HEK293T (cell line): ENCODE measurements at regions not wholly inside any gene's neighbourhood (a gene's known extent, or its start where the extent isn't known, plus 50 kb on each side); places are given as distances from the start of the nearest gene placed in this dataset.

Source experiments
- ARNT ChIP-seq: fragments of 450-650 bp; IDR thresholded peaks from 2 replicates; pipeline ENCODE4 v1.6.1; 2017; ENCODE audit warnings: mild to moderate bottlenecking
- BHLHE40 ChIP-seq: fragments of 450-650 bp; IDR thresholded peaks from 2 replicates; pipeline ENCODE4 v1.6.1; 2016; ENCODE audit warnings: mild to moderate bottlenecking, moderate library complexity, borderline replicate concordance
- CTBP1 ChIP-seq: fragments of 450-650 bp; IDR thresholded peaks from 2 replicates; pipeline ENCODE4 v1.6.1; 2016; ENCODE audit warnings: borderline replicate concordance
- ELF4 ChIP-seq: fragments of 450-650 bp; IDR thresholded peaks from 2 replicates; pipeline ENCODE4 v1.6.1; 2017; ENCODE audit warnings: antibody characterized with exemption
- FOXA1 ChIP-seq: fragments of 450-650 bp; IDR thresholded peaks from 2 replicates; pipeline ENCODE4 v1.6.1; 2016; ENCODE audit warnings: mild to moderate bottlenecking
- FOXK2 ChIP-seq: fragments of 450-650 bp; IDR thresholded peaks from 2 replicates; pipeline ENCODE4 v1.6.1; 2016; ENCODE audit warnings: mild to moderate bottlenecking
- FOXM1 ChIP-seq: fragments of 450-650 bp; IDR thresholded peaks from 2 replicates; pipeline ENCODE4 v1.6.1; 2017; ENCODE audit warnings: mild to moderate bottlenecking, borderline replicate concordance
- HDGF ChIP-seq: fragments of 450-650 bp; IDR thresholded peaks from 2 replicates; pipeline ENCODE4 v1.6.1; 2017; ENCODE audit warnings: antibody characterized with exemption, borderline replicate concordance
- NFRKB ChIP-seq: fragments of 450-650 bp; IDR thresholded peaks from 2 replicates; pipeline ENCODE4 v1.6.1; 2016; ENCODE audit warnings: mild to moderate bottlenecking, moderate library complexity
- PKNOX1 ChIP-seq: fragments of 450-650 bp; IDR thresholded peaks from 2 replicates; pipeline ENCODE4 v1.6.1; 2016
- SP1 ChIP-seq: fragments of 450-650 bp; IDR thresholded peaks from 2 replicates; pipeline ENCODE4 v1.6.1; 2017
- SUZ12 ChIP-seq: fragments of 450-650 bp; IDR thresholded peaks from 2 replicates; pipeline ENCODE4 v1.6.1; 2016; ENCODE audit warnings: mild to moderate bottlenecking
- ZNF384 ChIP-seq: fragments of 450-650 bp; IDR thresholded peaks from 2 replicates; pipeline ENCODE4 v1.6.1; 2016

- TF ChIP-seq PKNOX1: no peak
- no peak for TF ChIP-seq HDGF
- no peak for TF ChIP-seq SUZ12
- TF ChIP-seq FOXA1: no peak
- TF ChIP-seq BHLHE40: no peak
- TF ChIP-seq FOXM1: no peak
- TF ChIP-seq FOXK2: no peak
- no peak for TF ChIP-seq SP1
- no peak for TF ChIP-seq NFRKB
- no peak for TF ChIP-seq ARNT
- no peak for TF ChIP-seq CTBP1
- TF ChIP-seq ELF4: no peak
- TF ChIP-seq ZNF384: no peak
Measured at GRCh38 chr20:60512443-60512842, 554.2 kb downstream of the CDH26 start.
